ENCODE measurements at regions not wholly inside any gene's neighbourhood (a gene's known extent, or its start where the extent isn't known, plus 50 kb on each side); places are given as distances from the start of the nearest gene placed in this dataset.

- peaks cover 5% of the 10 kb centered on the region for H3K9me3 Mint-ChIP-seq
- no peaks in the 10 kb centered on the region for H3K4me1 Mint-ChIP-seq
- no peaks in the 10 kb centered on the region for H3K27me3 Mint-ChIP-seq (ENCODE audit: low read depth)
- no peak overlapping the region for H3K27ac Mint-ChIP-seq
- H3K36me3 Mint-ChIP-seq (ENCODE audit: low read depth), result no peaks in the 10 kb centered on the region
- TF ChIP-seq, protein P1, sequence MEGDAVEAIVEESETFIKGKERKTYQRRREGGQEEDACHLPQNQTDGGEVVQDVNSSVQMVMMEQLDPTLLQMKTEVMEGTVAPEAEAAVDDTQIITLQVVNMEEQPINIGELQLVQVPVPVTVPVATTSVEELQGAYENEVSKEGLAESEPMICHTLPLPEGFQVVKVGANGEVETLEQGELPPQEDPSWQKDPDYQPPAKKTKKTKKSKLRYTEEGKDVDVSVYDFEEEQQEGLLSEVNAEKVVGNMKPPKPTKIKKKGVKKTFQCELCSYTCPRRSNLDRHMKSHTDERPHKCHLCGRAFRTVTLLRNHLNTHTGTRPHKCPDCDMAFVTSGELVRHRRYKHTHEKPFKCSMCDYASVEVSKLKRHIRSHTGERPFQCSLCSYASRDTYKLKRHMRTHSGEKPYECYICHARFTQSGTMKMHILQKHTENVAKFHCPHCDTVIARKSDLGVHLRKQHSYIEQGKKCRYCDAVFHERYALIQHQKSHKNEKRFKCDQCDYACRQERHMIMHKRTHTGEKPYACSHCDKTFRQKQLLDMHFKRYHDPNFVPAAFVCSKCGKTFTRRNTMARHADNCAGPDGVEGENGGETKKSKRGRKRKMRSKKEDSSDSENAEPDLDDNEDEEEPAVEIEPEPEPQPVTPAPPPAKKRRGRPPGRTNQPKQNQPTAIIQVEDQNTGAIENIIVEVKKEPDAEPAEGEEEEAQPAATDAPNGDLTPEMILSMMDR (IDR thresholded peaks at IDR 0.05; ENCODE audit: unreplicated experiment in 3 of 3), result no peak
- no peak overlapping the region for H3K4me3 Mint-ChIP-seq
Measured at GRCh38 chr16:60684002-60684401, 1352.2 kb downstream of the CDH8 start.

- no peaks in the 10 kb centered on the region for H3K36me3 Mint-ChIP-seq (ENCODE audit: low read depth)
- no peaks in the 10 kb centered on the region for H3K9me3 Mint-ChIP-seq
- H3K4me1 Mint-ChIP-seq, result no peaks in the 10 kb centered on the region
- no peak overlapping the region for H3K4me3 Mint-ChIP-seq
- no peaks in the 10 kb centered on the region for H3K27me3 Mint-ChIP-seq (ENCODE audit: low read depth)
- H3K27ac Mint-ChIP-seq, result no peak overlapping the region
- TF ChIP-seq, protein P1 (IDR thresholded peaks at IDR 0.05; ENCODE audit: unreplicated experiment in 3 of 3), result no peak
Measured at GRCh38 chr16:60682219-60682618, 1354.0 kb downstream of the CDH8 start.

- Mint-ChIP-seq H3K27me3 (ENCODE audit: low read depth) (no peaks in the 10 kb centered on the region), H3K27ac (no peak overlapping the region), H3K4me3 (no peak overlapping the region), H3K36me3 (ENCODE audit: low read depth) (no peaks in the 10 kb centered on the region), H3K9me3 (no peaks in the 10 kb centered on the region), H3K4me1 (no peaks in the 10 kb centered on the region)
- TF ChIP-seq, protein P1 (IDR thresholded peaks at IDR 0.05; ENCODE audit: unreplicated experiment in 3 of 3), result no peak
Measured at GRCh38 chr16:60681043-60681442, 1355.2 kb downstream of the CDH8 start.

- no peak overlapping the region for H3K27ac Mint-ChIP-seq
- no peak overlapping the region for H3K4me3 Mint-ChIP-seq
- no peaks in the 10 kb centered on the region for H3K9me3 Mint-ChIP-seq
- no peaks in the 10 kb centered on the region for H3K36me3 Mint-ChIP-seq (ENCODE audit: low read depth)
- TF ChIP-seq, protein P1 (IDR thresholded peaks at IDR 0.05; ENCODE audit: unreplicated experiment in 3 of 3), result no peak
- H3K4me1 Mint-ChIP-seq, result no peaks in the 10 kb centered on the region
- H3K27me3 Mint-ChIP-seq (ENCODE audit: low read depth), result no peaks in the 10 kb centered on the region
Measured at GRCh38 chr16:60675022-60675421, 1361.2 kb downstream of the CDH8 start.

DNA sequence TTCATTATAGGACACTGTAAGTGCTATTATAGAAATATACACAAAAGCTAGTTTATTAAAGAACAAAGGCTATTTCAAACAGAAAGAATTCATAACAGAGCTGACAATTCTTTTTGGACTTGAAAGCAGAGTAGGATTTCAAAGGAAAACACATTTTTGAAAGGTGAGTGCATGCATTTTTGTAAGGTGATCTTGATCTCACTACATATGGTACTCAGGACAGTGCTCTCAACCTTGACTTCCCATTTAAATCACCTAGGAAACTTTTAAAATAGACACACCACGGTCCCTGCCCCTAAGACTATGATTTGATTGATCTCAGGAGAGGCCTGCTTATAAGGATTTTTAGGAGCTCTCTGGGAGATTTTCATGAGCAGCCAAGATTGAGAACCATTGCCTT is 1362.0 kb downstream of the CDH8 start:
- no peaks in the 10 kb centered on the region for H3K9me3 Mint-ChIP-seq
- H3K4me3 Mint-ChIP-seq, result no peak overlapping the region
- no peaks in the 10 kb centered on the region for H3K27me3 Mint-ChIP-seq (ENCODE audit: low read depth)
- no peaks in the 10 kb centered on the region for H3K36me3 Mint-ChIP-seq (ENCODE audit: low read depth)
- TF ChIP-seq, protein P1 (IDR thresholded peaks at IDR 0.05; ENCODE audit: unreplicated experiment in 3 of 3), result no peak
- H3K27ac Mint-ChIP-seq, result no peak overlapping the region
- no peaks in the 10 kb centered on the region for H3K4me1 Mint-ChIP-seq

DNA sequence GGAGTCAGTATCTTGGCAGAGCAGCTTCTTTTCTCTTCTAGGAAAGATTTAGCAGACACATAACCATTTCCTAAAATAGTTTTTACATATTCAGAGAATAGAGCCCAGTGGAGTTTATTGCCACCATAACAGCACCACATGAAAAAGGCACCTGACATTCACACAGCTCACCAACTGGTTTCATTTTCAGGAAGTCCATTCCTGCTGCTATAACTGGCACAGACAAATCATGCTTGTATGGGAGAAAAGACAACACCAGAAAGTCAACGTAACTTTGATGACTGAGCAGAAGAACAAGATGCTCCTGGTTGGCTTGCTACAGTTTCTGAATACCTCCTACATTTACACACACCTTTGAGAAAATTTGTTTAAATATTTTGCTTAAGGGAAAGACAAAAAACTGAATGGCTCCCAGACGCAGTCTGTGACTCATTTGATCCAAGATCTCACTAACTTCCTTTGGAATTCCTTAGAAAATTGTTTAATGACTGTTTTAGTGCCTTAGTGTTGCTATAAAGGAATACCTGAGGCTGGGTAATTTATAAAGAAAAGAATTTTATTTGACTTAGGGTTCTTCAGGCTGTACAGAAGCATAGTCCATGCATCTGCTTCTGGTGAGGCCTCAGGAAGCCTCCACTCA is 1380.6 kb downstream of the CDH8 start:
- Mint-ChIP-seq H3K36me3 (ENCODE audit: low read depth) (no peaks in the 10 kb centered on the region), H3K9me3 (no peaks in the 10 kb centered on the region), H3K4me3 (no peak overlapping the region), H3K4me1 (no peaks in the 10 kb centered on the region), H3K27me3 (ENCODE audit: low read depth) (no peaks in the 10 kb centered on the region), H3K27ac (no peak overlapping the region)
- TF ChIP-seq, protein P1 (IDR thresholded peaks at IDR 0.05; ENCODE audit: unreplicated experiment in 3 of 3), result no peak

Data from nephron (organoid).